Colon (tissue), 2 donors: ENCODE measurements at regions not wholly inside any gene's neighbourhood (a gene's known extent, or its start where the extent isn't known, plus 50 kb on each side); places are given as distances from the start of the nearest gene placed in this dataset.

ENCODE experiments used
- FAIRE-seq: peaks from 2 replicates; lab custom pipeline; 2012; peaks lifted over from hg19 to GRCh38; lab: Jason Lieb, UNC
- donor health status: control.
- donor health status: control.

DNA sequence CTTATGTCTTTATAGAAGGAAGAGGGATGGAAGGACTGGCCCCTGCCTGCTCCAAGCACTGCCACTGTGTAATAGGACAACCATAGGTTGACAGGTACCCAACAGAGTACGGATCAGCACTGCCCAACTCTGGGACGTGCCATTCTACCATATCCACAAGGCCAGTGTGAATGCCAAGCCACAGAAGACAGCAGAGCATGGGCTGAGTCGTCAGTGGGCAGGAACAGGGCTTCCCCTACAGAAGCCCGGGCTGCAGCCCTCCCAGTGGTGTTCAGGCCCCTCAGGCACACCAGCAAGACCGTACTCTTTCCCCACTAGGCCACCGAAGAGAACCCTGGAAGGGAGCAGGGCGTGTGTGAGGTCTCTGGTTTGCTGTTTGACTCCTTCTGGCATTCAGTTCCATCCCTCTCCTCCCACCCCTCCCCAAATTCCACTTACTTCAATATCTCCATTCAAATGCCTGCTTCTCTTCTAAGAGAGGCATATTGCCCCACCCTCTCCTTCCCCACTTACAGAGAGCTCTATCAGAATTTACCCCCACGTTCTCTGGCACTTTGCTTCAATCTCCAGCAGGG lies 209.4 kb downstream of the FOXO1 start:
- FAIRE-seq, result no peak

DNA sequence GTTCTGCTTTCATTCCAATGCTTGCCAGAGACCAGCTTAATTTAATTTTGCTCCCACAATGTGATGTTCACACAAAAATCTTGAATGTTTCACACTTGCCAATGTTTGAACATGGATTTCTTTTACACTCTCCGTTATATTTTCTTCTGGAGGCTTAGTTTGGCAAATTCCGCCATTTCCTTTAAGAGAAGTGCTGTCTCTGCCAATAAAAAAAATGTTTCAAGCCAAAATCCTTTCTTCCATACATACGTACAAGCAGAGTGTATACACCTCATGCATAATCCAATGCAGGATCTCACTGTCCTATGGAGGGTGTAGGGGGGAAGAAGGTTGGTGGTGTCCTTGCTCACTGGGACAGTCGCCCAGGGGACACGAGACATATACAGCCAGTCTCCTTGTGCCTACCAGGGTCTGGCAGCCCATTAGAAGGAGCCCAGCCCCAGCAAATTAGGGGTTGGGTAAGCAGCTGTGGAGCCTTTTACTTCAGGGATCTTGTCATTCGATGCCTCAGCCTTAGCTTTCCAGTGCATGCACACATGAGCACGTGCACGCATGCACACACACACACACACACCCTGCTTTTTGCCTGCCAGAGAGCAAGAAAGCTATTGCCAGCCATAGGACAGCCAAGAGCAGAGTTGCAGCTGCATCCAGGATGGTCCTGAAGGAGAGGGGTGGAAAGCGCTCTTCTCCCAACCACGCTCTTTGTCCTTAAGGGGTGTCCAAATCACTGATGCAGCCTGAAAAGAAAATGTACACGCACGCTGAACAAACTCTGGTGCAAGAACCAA lies 208.3 kb downstream of the FOXO1 start:
- FAIRE-seq, result no peak

DNA sequence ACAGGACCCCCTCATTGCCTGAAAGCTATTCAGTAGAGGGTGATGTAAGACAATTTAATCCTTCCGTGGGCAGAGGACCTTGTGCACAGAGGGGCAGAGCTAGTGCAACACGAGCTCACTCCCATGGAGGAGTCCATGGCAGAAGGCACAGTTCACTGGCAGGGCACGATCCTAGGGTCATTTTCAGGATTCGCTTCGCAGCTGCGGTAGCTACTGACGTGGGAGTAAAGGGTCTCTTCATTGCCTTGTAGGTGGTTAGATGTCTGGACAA lies 207.8 kb downstream of the FOXO1 start:
- no peak for FAIRE-seq

DNA sequence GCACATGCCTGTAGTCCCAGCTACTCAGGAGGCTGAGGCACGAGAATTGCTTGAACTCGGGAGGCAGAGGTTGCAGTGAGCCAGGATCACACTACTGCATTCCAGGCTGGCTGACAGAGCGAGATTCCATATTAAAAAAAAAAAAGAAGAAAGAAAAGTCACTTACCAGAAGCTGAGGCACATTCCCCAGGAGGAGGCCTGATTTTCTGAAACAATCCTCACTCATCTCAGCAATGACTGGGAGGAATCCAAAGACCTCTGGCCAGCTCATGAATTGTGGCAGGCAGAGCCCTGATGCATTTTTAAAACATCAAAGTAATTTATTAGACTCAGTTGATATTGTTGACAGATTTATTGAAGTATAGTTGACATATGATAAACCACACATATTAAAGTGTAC lies 206.3 kb downstream of the FOXO1 start:
- FAIRE-seq, result no peak

DNA sequence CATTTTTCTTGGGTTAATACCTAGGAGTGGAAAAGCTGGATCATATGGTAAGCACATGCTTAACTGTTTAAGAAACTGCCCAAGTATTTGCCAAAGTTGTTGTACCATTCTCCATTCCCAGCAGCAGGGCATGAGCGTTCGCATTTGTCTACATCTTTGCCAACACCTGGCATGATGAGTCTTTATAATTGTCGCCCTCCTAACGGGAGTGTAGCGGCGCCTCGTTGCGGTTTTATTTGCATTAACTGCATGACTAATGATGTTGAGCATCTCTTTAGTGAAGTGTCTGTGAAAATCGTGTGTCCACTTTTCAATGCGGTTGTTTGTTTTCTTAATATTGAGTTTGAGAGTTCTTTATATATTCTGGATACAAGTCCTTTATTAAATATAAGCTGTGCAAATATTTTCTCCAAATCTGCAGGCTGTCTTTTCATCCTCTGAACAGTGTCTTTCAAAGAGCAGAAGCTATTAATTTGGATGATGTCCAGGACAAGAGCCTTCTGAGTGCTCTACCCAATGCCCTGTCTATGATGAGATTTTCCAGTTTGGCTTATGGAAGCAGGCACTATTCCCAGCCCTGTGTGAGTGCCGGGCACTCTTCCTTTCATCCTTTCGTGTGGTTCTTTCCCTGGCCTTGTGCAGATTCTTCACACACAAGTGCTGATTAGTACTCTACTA lies 202.0 kb downstream of the FOXO1 start:
- no peak for FAIRE-seq

DNA sequence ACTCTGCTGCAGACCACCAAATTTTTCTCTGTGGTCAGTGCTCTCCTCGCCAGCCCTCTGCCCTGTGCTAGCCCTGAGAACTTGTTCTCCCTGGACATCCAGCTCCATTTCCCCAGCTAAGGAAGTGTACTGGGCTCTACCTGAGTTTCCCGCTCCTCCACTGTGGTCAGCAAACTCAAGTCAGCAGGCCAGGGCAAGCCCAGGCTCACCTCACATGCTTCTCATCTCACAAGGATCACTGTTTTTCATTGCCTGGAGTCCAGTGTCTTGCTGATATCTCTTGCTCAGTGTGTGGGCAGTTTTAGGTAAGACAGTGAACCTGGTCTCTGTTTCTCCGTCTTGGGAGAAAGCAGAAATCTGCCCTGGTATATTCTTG lies 201.4 kb downstream of the FOXO1 start:
- no peak for FAIRE-seq

DNA sequence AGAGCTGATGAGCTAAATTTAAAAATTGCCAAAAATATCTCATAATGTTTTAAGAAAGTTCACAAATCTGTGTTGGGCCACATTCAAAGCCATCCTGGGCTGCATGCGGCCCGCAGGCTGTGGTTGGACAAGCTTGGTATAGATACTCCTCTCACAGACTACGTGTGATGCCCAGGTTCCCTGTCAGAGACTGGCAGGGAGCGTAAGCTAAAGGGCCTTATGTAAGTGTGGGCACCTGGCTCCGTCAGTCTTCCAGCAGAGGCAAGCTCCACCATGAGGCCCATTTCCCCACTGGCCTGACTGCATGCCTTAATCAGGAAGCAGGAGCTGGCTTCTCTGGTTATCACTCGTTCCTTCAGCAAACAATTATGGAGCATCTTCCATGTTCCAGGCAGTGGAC lies 200.2 kb downstream of the FOXO1 start:
- no peak for FAIRE-seq

DNA sequence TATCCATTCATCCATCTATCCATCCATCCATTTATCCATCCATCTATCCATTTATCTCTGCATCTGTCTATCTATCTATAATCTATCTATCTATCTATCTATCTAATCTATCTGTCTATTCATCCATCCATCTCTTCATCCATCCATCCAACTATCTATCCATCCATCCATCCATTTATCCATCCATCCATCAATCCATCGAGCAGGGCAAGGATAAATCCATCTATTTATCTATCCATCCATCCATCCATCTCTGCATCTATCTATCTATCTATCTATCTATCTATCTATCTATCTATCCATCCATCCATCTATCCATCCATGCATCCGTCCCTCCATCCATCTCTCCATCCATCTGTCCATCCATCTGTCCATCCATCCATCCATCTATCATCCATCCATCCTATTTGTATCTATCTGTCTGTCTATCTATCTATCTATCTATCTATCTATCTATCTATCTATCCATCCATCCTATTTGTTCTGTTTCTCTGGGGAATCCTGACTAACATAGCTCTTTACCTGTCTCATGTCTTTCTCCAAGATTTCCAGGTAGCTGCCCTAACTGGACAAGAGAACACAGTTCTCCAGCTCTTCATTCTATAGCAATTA lies 198.1 kb downstream of the FOXO1 start:
- no peak for FAIRE-seq

DNA sequence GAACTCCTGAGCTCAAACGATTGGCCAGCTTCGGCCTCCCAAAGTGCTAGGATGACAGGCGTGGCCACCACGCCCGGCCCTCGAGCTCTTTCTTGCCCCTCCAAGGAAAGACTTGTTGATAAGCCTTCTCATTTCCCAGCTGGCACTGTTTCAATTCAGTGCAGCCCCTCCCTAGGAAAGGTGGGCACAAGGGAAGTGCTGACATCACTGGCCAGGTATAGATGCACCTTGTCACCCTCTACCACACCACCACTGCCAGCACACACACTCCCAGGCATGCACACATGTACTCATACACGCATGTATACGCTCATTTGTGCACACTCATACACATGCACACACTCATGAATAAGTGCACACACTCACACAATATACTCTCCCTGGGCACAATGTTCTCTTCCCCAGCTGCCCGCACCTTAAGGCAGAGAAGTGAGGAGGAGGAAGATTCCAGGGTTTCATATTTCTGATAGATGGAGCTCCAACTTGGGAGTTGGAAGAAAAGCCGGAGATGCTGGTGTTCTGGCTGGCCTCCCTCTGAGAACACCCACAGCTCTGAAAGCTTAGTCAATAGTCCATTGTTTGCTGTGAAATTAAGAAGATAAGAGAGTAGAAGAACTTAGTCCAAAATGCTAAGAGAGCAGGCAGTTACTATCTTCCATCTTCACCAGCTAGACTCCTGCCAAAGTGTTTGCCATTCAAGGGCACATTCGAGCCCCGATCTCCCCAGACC lies 196.7 kb downstream of the FOXO1 start:
- no peak for FAIRE-seq

DNA sequence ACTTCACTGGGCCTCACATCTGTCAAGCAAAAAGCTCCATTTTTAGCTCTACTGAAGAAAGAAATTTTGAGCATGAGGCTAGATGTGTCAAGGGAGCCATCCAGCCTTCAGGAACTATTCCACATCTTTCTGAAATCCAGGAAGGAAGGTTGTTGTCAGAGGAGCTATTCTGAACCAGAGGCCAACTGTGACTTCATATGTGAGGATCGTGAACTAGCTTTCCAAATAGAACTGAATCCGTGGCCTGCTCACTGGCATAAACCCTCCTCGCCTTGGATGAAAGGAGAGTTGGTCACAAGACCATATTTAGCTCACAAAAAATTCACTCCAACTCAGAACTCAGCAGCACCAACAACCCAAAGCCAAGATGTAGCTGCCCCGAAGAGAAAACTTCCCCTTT lies 195.8 kb downstream of the FOXO1 start:
- no peak for FAIRE-seq

DNA sequence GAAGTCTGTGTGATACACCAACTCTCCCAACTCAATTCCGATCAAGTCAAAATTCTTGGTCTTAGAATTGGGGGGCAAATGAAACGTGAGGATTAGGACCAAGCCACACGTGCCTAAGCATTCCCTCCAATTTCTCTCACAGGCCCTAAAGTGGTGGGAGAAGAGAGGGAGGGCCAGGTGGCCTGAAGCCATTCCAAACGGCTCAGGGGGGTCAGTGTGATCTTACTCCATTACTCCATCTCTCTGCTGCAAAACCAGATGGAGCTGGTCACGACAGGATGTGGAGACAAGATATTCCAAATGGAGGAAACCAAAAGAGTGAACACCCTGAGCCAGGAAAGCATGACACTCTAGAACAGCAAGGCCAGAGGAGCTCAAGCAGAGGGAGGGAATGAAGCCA lies 195.4 kb downstream of the FOXO1 start:
- FAIRE-seq, result no peak

DNA sequence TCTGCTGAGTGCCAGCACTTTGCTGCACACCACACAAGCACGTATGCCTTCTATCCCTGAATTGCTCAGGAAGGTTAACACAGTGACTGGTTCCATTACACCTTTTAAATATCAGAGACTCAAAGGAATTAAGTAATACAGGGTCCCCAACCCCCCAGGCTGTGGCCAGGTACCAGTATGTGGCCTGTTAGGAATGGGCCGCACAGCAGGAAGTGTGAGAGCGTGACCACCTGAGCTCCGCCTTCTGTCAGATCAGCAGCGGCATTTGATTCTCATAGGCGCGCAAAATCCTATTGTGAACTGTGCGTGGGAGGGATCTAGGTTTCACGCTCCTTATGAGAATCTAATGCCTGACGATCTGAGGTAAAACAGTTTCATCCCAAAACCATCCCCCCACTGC lies 194.5 kb downstream of the FOXO1 start:
- FAIRE-seq, result no peak

DNA sequence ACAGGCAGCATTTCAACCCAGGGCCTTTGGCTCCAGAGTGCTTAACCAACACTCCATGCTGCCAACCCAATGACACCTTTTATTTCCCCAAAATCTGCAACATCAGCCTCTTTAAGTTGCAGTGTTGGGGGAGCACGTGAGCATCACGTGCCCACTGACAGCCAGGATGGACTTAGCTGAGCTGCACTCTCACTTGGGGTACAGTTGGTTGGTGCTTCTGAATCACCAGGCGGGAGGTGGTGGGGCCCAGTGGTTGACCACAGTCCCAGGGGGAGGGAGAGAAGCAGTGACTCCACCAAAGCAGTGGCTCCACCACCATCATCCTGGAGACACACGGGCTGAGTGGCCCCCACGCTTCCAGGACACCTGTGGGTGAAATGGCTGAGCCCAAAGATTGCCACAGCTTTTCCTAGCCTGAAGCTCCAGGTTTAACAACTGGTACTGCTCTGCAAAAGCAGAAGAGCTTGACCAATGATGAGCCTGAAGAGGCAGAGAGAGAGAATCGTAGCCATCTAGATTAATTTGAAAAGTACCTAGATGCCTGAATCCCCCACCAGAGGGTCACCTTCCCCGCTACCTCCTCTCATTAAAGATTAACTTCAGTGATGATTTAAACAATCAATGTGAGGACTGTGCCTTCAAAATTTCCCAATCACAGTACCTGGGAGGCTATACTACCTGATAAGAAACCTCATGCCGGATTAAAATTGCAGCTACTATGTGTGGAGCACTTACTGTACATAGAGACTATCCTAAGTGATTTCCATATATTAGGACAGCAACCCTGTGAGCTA lies 193.8 kb downstream of the FOXO1 start:
- no peak for FAIRE-seq

DNA sequence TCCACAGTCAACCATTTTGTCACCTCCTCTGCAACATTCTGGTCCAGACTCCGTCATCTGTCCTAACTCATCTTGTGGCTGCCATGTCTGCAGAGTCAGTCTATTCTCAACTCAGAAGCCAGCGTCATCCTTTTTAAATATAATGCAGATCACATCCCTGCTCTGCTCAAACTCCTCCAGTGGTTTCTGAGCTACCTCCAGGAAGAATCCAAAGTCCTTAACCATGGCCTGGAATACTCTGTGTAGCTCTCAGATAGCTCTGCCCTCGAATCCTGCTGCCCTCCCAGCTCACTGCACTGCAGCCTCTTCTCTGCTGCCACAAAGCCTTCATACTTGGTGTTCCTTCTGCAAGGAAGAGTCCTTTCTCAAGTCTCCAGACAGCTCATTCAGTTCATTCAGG lies 190.8 kb downstream of the FOXO1 start:
- no peak for FAIRE-seq

DNA sequence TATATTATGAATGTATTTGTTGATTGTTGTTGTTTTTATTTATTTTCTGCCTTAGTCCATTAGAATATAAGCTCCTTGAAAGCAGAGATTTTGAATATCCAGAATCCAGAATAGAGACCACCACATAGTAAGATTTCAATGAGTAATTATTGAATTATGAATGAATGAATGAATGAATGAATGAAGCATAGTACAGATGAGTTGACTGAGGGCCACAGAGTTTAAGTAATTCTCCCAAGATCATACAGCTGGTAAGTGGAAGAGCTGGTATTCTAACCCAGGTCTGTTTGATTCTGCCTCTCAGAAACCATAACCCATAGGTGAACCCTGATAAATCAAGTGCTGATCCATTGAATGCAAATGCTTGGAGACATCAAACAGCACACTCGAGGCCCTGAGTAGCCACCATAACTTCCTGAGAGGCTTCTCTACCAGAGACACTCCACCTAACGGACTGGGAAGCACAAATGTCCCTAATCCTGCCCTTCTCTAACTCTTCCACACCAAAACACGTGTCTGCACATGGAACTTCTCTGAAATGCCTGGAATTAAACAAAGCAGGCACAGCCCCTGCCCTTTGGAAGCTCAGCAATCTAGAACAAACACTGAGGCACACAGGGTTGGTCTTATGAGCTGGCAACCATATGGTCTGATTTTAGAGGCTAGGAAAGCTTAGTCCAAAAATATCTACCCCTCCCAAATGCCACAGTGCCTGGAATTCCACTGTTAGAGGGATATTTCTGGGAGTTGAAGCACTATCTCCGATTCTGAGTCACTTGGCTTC lies 190.1 kb downstream of the FOXO1 start:
- FAIRE-seq, result no peak

DNA sequence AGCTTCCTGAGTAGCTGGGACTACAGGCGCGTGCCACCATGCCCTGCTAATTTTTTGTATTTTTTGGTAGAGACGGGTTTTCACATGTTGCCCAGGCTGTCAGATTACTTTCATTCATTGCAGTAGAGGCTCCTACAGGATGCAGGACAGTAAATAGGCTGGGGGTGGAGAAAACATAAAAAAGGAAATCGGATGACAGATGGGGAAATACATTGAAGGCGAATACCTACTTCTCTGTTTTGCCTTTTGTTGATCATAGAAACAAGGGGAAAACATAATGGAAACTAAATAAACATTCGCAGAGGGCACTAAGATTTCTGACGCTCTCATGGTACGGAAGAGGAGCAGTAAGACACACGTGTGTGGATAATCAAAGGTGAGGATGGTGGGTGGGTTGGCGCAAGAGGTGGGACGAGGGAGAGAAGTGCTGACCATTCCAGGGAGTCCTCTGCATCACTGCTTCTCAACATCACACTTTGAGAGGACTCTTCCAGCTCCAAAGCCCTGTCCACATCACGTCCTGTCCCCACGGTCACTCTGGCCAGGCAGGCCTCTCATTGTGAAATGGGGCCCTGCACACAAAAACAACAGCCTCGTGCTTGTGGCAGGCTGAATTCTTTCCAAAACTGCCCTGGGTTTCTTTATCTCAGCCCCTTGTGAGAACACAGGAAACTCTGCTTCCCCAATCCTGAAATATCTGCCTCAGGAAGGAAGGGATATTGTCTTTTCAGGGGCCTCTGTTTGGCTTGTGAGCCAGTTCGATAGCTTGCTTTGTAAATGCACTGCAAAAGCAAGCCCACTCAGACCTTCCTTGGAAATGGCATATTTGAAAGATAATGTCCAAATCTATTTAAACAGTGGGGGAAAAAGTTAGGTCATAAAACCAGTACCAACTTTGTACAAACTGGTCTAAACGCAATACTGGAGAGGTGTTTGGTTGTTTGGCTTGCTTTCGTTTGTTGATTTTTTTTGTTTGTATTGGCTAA lies 188.5 kb downstream of the FOXO1 start:
- no peak for FAIRE-seq

DNA sequence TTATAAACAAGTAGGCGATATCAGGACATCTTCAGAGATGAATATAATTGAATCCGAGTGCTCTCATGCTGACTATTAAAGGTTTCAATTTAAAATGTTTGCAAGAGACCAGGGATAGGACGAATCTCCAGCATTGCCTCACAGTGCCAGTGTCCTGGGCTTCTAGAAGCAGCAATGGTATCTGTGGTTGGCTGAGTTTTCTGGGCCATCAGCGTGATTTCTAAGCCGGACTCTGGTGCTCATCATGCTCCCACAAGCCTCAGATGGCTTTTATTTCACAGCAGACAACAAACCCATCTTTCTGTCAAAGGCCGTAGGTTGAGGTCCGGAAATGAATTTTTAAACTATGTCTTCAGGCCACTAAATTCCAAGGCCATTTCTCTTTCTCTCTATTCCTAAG lies 187.7 kb downstream of the FOXO1 start:
- no peak for FAIRE-seq

DNA sequence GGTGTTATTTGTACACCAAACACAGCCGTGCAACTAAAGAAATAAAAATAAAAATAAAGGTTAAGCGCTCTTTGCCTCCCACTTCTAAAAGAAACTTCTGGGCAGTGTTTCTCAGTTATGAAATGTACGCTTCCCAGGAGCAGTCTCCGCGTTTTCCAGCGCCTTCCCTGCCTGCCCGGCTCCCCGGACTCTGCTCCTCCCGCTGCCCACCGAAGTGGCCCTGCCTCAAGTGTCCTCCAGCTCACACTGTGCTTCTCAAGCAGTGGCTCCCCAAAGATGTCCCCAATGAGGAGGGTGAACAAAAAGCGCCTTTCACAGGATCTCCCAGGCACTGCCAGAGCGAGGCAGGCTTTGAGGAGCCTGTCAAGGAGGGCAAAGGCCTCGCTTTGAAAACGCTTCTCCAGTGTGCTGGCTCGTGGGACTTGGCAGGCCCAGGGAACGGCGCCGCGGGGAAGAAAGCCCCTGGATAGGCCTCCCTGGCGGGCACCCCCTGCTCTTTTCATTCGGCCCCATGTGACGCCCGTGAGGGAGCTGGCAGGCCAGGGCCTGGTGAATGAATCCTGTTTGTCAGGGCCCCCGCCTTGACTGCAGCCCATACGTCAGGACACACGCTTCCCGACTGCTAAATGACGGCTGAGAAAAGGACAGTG lies 187.1 kb downstream of the FOXO1 start:
- no peak for FAIRE-seq
